Calu3 (cell line): ENCODE measurements at regions not wholly inside any gene's neighbourhood (a gene's known extent, or its start where the extent isn't known, plus 50 kb on each side); places are given as distances from the start of the nearest gene placed in this dataset.

Source experiments
- BruUV-seq: library from RNA; stranded (reverse); fragments of 400-500 nt; replicated peaks from 2 replicates; lab custom pipeline; 2021; lab: Mats Ljungman, UMichigan
- CTCF ChIA-PET: fragments of 300-600 bp; sonication (Branson Sonifier 250); formaldehyde crosslinking; loops from one replicate; lab custom pipeline; 2022; ENCODE audit warnings: antibody characterized with exemption; lab: Charles Lee
- DNase-seq: peaks from one replicate; pipeline ENCODE4 v3.0.0; 2022
- H3K27ac Mint-ChIP-seq: one replicate; pipeline ENCODE4 v1.8.0; 2022; ENCODE audit warnings: mixed read lengths; ENCODE audit not compliant: unreplicated experiment
- H3K27me3 Mint-ChIP-seq: one replicate; pipeline ENCODE4 v1.8.0; 2022; ENCODE audit warnings: mixed read lengths; ENCODE audit not compliant: unreplicated experiment
- H3K36me3 Mint-ChIP-seq: one replicate; pipeline ENCODE4 v1.8.0; 2022; ENCODE audit warnings: mild to moderate bottlenecking, moderate library complexity, mixed read lengths; ENCODE audit not compliant: insufficient read depth, unreplicated experiment
- H3K4me1 Mint-ChIP-seq: one replicate; pipeline ENCODE4 v1.8.0; 2022; ENCODE audit warnings: mild to moderate bottlenecking, low read depth, mixed read lengths; ENCODE audit not compliant: unreplicated experiment
- H3K4me3 Mint-ChIP-seq: one replicate; pipeline ENCODE4 v1.8.0; 2022; ENCODE audit warnings: mild to moderate bottlenecking, low read depth, moderate library complexity, mixed read lengths; ENCODE audit not compliant: unreplicated experiment
- H3K9me3 Mint-ChIP-seq: one replicate; pipeline ENCODE4 v1.8.0; 2022; ENCODE audit warnings: low read depth, mixed read lengths; ENCODE audit not compliant: unreplicated experiment
- CTCF ChIP-seq: fragments of 200-600 bp; IDR thresholded peaks from one replicate; pipeline ENCODE4 v1.8.0; 2022; ENCODE audit warnings: antibody characterized with exemption; ENCODE audit not compliant: unreplicated experiment
- intact Hi-C: fragments of 100-400 bp; cut with micrococcal nuclease; formaldehyde crosslinking; loops from one replicate; pipeline ENCODE4 v1.10.0; 2022; ENCODE audit not compliant: unreplicated experiment

GRCh38 chr2:198534756-198535155 is 730.4 kb downstream of the PLCL1 start:
- CTCF ChIA-PET: no interaction called here
- no peak for TF ChIP-seq CTCF
- Mint-ChIP-seq H3K4me3 (no peak overlapping the region), H3K27me3 (no peaks in the 10 kb centered on the region), H3K9me3 (no peaks in the 10 kb centered on the region), H3K4me1 (no peaks in the 10 kb centered on the region), H3K27ac (no peak overlapping the region), H3K36me3 (no peaks in the 10 kb centered on the region)
- intact Hi-C loops: no loop called here
- DNase-seq: no peak
- BruUV-seq: no TSS peak

- no peak overlapping the region for H3K27ac Mint-ChIP-seq
- no peaks in the 10 kb centered on the region for H3K36me3 Mint-ChIP-seq
- H3K4me3 Mint-ChIP-seq: no peak overlapping the region
- TF ChIP-seq CTCF: no peak
- peaks cover 2% of the 10 kb centered on the region for H3K9me3 Mint-ChIP-seq
- CTCF ChIA-PET: no interaction called here
- no TSS peak for BruUV-seq
- no peaks in the 10 kb centered on the region for H3K4me1 Mint-ChIP-seq
- intact Hi-C loops: no loop called here
- no peak for DNase-seq
- H3K27me3 Mint-ChIP-seq: no peaks in the 10 kb centered on the region
Measured at GRCh38 chr2:198525211-198525969, 721.0 kb downstream of the PLCL1 start.

GRCh38 chr2:198523710-198524109 is 719.3 kb downstream of the PLCL1 start:
- intact Hi-C loops: no loop called here
- no peak for TF ChIP-seq CTCF
- no peaks in the 10 kb centered on the region for H3K27me3 Mint-ChIP-seq
- DNase-seq: no peak
- H3K36me3 Mint-ChIP-seq: no peaks in the 10 kb centered on the region
- CTCF ChIA-PET: no interaction called here
- no TSS peak for BruUV-seq
- H3K4me3 Mint-ChIP-seq: no peak overlapping the region
- no peaks in the 10 kb centered on the region for H3K4me1 Mint-ChIP-seq
- H3K27ac Mint-ChIP-seq: no peak overlapping the region
- H3K9me3 Mint-ChIP-seq: peaks cover 2% of the 10 kb centered on the region

GRCh38 chr2:198518935-198519334 is 714.5 kb downstream of the PLCL1 start:
- no peak for DNase-seq
- H3K4me3 Mint-ChIP-seq: no peak overlapping the region
- CTCF ChIA-PET: no interaction called here
- BruUV-seq: no TSS peak
- intact Hi-C loops: no loop called here
- no peaks in the 10 kb centered on the region for H3K27me3 Mint-ChIP-seq
- no peaks in the 10 kb centered on the region for H3K36me3 Mint-ChIP-seq
- TF ChIP-seq CTCF: no peak
- no peaks in the 10 kb centered on the region for H3K4me1 Mint-ChIP-seq
- no peaks in the 10 kb centered on the region for H3K9me3 Mint-ChIP-seq
- H3K27ac Mint-ChIP-seq: no peak overlapping the region
